Cardiac fibroblast (primary cell): ENCODE measurements at regions not wholly inside any gene's neighbourhood (a gene's known extent, or its start where the extent isn't known, plus 50 kb on each side); places are given as distances from the start of the nearest gene placed in this dataset.

Experiments
- DNase-seq, 2 donors: peaks; one replicate each; pipeline versions ENCODE4 v3.0.0 to v3.0.0-alpha.2; 2010; ENCODE audit warnings: low read depth in 2 of 2
- H3K4me3 ChIP-seq, 2 donors: replicated peaks in 1 of 2; 1 replicate in 1 of 2; 2 replicates in 1 of 2; pipeline ENCODE4 v1.5.1; 2011; ENCODE audit warnings: low read depth in 2 of 2, low read length in 2 of 2, mild to moderate bottlenecking in 2 of 2, moderate library complexity in 1 of 2
- TF ChIP-seq, protein P1 (sequence below): IDR thresholded peaks from one replicate; pipeline ENCODE4 v1.5.1; 2011; ENCODE audit warnings: low read depth, mild to moderate bottlenecking, low read length, inconsistent platforms

DNA sequence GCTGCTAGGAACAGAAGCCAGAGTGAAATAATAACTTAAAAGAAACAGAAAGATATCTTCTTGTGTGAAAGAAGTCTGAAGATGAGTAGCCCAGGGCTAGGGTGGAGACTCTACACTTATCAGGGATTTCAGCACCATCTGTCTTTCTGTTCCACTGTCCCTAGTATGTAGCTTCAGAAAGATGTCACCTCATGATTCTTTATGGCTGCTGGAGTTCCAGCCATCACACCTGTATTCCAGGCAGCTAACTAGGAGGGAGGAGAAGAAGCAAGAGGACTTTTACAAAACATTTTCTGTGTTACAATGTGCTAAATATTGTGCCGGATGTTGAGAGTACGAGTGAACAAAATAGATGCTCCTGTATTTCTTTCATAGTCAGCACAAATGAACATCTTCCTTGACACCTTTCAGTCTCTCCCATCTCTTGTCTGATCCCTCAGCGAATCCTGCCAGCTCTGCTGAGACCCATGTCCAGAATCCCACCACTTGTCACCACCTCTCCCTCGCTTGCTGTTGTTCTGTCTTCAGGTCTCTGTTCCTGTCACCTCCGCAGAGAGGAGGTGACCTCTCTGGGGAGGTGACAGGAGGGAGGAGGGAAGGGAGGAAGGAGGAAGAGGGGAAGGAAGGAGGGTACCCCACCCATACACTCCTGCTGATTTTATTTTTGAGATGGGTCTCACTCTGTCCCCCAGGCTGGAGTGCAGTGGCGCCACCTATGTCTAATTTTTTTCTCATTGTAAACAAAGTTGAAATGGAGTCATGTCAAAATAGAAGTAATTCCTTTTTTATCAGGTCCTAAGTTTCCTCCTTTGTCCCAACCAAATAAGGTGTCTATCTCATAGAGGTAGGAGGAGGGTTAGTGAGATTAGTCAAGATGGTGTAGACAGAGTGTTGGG lies 188.9 kb downstream of the TFAP2C start:
- TF ChIP-seq, protein P1, sequence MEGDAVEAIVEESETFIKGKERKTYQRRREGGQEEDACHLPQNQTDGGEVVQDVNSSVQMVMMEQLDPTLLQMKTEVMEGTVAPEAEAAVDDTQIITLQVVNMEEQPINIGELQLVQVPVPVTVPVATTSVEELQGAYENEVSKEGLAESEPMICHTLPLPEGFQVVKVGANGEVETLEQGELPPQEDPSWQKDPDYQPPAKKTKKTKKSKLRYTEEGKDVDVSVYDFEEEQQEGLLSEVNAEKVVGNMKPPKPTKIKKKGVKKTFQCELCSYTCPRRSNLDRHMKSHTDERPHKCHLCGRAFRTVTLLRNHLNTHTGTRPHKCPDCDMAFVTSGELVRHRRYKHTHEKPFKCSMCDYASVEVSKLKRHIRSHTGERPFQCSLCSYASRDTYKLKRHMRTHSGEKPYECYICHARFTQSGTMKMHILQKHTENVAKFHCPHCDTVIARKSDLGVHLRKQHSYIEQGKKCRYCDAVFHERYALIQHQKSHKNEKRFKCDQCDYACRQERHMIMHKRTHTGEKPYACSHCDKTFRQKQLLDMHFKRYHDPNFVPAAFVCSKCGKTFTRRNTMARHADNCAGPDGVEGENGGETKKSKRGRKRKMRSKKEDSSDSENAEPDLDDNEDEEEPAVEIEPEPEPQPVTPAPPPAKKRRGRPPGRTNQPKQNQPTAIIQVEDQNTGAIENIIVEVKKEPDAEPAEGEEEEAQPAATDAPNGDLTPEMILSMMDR: no peak
- DNase-seq: no peak
- no peak overlapping the region for H3K4me3 ChIP-seq

DNA sequence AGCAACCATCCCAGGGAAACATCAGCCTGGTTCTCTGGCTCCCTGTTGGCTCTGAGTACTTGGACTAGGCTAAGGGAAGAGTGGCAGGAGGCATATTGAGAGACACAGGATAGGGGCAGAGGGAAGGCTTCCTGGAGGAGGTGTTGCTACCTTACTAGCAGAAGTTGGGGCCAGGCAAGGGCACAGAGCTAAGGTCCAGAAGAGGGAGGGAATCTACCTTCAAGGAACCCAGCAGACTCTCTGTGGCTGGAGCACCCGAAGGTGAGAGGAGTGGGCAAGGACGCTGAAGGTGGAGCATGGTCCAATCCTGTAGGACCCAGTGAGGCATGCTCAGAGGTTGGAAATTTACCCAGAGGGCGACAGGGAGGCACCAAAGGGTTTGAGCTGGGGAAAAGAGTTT lies 191.9 kb downstream of the TFAP2C start:
- TF ChIP-seq, protein P1: no peak
- no peak overlapping the region for H3K4me3 ChIP-seq
- DNase-seq: no peak

DNA sequence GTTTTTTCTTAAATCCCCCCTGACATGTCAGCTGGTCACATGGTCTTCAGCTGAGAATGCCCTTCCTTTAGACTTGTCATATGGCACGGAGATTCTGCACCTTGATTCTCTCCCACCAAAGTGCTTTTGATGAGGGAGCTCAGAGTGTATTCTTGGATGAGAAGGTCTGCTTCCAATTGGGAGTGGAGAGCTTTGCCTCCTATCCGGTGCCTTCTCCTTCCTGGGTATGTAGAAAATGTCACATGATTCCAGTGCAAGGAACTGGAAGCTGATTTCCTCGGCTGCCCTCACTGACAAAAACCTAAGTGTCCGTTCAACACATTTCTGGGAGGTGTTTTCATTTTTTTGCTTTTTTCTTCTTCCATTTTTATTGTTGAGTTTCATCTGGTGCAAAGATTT lies 197.2 kb downstream of the TFAP2C start:
- TF ChIP-seq, protein P1: no peak
- DNase-seq: no peak
- no peak overlapping the region for H3K4me3 ChIP-seq

DNA sequence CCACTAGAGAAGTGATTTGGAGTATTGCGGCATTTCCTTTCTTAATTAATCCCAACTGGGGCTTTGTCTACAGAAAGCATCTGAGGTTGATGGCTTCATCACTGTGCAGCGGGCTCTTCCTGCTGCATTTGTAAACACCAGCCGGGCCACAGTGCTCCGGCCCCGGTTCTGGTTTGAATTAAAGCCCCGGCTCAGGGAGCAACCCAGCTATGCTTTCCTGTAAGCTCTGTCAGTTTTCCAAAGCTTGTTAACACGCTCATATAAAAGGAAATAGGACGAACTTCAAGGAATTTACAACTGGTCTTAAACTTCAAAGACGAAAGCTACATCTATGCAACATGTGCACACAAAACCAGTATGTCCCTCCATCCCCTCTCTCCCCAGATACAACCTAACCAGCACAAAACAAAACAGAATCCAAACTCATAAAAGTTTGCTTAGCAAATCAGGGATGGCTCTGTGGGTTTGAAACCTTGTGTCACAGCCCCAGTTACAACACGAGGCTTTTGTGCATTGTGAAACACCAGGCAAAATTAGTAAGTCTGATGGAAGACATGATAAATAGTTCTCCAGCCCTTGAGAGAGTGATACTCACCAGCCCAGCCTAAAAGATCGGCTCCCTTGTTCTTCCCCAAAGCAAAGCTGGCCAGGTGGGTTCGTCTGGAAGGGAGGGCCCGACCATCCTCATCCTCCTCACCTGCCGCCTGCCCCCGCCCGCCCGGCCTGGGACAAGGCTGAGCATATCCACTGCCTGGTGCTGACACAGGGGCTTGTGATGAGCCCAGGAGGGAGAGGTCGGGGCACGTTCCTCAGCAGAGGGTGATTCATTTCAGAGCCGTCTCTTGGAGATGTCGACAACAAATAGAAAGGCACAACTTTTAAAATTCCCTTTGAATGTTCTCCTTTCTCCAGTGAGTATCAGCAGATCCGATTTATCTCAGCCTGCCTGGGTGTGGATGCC lies 197.9 kb downstream of the TFAP2C start:
- TF ChIP-seq, protein P1: no peak
- no peak overlapping the region for H3K4me3 ChIP-seq
- DNase-seq: peak; percentile 1 to 32

DNA sequence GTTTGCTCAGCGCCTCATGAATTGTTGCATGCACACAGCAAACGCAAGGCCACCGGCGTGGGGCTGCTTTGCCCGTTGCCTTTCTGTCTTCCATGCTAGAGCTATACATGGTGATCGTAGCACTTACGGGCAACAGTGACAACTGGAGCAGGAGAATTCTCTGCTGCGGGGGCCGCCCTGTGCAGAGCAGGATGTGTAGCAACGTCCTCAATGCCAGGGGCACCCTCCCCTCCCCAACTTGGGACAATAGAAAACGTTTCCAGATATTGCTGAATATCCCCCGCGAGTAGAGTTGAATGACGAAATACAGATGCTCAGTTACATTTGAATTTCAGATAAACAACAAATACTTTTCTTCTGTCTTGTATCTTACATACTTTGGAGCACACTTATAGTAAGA lies 198.7 kb downstream of the TFAP2C start:
- no peak overlapping the region for H3K4me3 ChIP-seq
- TF ChIP-seq, protein P1: no peak
- no peak for DNase-seq

DNA sequence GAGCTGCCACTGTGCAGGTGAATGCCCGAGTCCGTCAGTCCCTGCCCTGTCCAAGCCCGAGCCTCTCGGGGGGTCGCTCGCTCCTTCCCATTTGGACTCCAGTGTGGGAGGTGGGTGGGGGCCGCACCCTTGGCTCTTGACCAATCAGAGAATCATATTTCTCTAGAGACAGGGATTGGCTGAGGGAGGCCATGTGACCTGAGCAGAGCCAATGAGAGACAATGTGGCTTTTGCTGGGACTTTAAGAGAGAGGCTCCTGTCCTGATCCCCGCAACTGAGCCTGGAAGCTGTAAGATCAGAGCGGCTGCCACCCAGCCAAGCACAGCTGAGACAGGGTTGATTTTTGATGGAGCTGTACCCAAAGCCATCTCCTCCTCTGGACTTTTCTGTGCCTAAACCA lies 199.3 kb downstream of the TFAP2C start:
- TF ChIP-seq, protein P1: no peak
- no peak overlapping the region for H3K4me3 ChIP-seq
- DNase-seq: no peak
